Ishikawa (cell line): ENCODE measurements at regions not wholly inside any gene's neighbourhood (a gene's known extent, or its start where the extent isn't known, plus 50 kb on each side); places are given as distances from the start of the nearest gene placed in this dataset.

Experiments
- CEBPB ChIP-seq: IDR thresholded peaks from 2 replicates; pipeline ENCODE4 v1.6.1; 2012
- CREB1 ChIP-seq: IDR thresholded peaks from 2 replicates; pipeline ENCODE4 v1.6.1; 2012; ENCODE audit warnings: low read depth
- EGR1 ChIP-seq: IDR thresholded peaks from 2 replicates; pipeline ENCODE4 v1.6.1; 2012
- EP300 ChIP-seq: IDR thresholded peaks from 2 replicates; pipeline ENCODE4 v1.6.1; 2012; ENCODE audit warnings: borderline replicate concordance
- MAX ChIP-seq: IDR thresholded peaks from 2 replicates; pipeline ENCODE4 v1.6.1; 2012
- NFIC ChIP-seq: IDR thresholded peaks from 2 replicates; pipeline ENCODE4 v1.6.1; 2012
- RAD21 ChIP-seq: IDR thresholded peaks from 2 replicates; pipeline ENCODE4 v1.6.1; 2012; ENCODE audit warnings: low read depth
- ZBTB7A ChIP-seq: IDR thresholded peaks from 2 replicates; pipeline ENCODE4 v1.6.1; 2012; ENCODE audit warnings: low read depth
- TF ChIP-seq, protein P1 (sequence below): IDR thresholded peaks from 2 replicates; pipeline ENCODE4 v1.6.1; 2012; ENCODE audit warnings: low read depth, mild to moderate bottlenecking
- TF ChIP-seq, protein P2 (sequence below): IDR thresholded peaks from 2 replicates; pipeline ENCODE4 v1.6.1; 2012

DNA sequence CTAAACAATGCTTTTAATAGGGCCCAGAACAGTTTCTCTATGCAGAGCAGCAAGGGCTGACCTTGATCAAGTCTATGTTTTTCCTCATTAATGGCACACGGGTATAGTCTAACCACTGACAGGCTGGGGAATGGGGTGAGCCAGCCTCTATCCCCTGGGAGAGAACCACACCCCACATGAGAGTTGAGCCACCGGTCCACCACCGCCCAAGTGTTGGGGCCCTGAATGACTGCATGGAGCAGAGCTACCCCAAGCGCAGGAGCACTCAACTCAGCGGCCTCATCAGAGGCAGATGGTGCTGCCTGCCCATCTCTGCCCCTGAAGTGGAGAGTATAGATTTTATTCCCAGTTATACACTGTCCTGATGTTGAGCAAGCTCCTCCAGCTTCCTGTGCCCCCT is 247.9 kb upstream of the IRX1 start:
- no peak for TF ChIP-seq RAD21
- no peak for TF ChIP-seq EP300
- TF ChIP-seq, protein P1, sequence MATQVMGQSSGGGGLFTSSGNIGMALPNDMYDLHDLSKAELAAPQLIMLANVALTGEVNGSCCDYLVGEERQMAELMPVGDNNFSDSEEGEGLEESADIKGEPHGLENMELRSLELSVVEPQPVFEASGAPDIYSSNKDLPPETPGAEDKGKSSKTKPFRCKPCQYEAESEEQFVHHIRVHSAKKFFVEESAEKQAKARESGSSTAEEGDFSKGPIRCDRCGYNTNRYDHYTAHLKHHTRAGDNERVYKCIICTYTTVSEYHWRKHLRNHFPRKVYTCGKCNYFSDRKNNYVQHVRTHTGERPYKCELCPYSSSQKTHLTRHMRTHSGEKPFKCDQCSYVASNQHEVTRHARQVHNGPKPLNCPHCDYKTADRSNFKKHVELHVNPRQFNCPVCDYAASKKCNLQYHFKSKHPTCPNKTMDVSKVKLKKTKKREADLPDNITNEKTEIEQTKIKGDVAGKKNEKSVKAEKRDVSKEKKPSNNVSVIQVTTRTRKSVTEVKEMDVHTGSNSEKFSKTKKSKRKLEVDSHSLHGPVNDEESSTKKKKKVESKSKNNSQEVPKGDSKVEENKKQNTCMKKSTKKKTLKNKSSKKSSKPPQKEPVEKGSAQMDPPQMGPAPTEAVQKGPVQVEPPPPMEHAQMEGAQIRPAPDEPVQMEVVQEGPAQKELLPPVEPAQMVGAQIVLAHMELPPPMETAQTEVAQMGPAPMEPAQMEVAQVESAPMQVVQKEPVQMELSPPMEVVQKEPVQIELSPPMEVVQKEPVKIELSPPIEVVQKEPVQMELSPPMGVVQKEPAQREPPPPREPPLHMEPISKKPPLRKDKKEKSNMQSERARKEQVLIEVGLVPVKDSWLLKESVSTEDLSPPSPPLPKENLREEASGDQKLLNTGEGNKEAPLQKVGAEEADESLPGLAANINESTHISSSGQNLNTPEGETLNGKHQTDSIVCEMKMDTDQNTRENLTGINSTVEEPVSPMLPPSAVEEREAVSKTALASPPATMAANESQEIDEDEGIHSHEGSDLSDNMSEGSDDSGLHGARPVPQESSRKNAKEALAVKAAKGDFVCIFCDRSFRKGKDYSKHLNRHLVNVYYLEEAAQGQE = no peak
- TF ChIP-seq ZBTB7A = no peak
- no peak for TF ChIP-seq EGR1
- TF ChIP-seq, protein P2, sequence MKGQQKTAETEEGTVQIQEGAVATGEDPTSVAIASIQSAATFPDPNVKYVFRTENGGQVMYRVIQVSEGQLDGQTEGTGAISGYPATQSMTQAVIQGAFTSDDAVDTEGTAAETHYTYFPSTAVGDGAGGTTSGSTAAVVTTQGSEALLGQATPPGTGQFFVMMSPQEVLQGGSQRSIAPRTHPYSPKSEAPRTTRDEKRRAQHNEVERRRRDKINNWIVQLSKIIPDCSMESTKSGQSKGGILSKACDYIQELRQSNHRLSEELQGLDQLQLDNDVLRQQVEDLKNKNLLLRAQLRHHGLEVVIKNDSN = no peak
- TF ChIP-seq MAX = no peak
- TF ChIP-seq CEBPB = no peak
- no peak for TF ChIP-seq CREB1
- no peak for TF ChIP-seq NFIC
